ENCODE measurements at regions not wholly inside any gene's neighbourhood (a gene's known extent, or its start where the extent isn't known, plus 50 kb on each side); places are given as distances from the start of the nearest gene placed in this dataset.

GRCh38 chr22:47398921-47399790, 636.7 kb downstream of the TBC1D22A start:
- DNase-seq (ENCODE audit: low read depth, low spot score) (no peak), ATAC-seq (no peak)
- in situ Hi-C loops (cut with HindIII; ENCODE audit: low pct_unique_long_range_greater_than_20kb, low sequenced_read_pairs): no loop called here
- ChIA-PET CTCF (no interaction called here), POLR2A (no interaction called here)
- TF ChIP-seq POLR2AphosphoS5 (IDR thresholded peaks at IDR 0.05; ENCODE audit: low read depth, low read length): no peak
- no peak for TF ChIP-seq CTCF (IDR thresholded peaks at IDR 0.05)
- TF ChIP-seq SIN3A (IDR thresholded peaks at IDR 0.05; ENCODE audit: borderline replicate concordance, insufficient read depth, low read depth, low read length): no peak
- no peak for TF ChIP-seq TCF7L2 (IDR thresholded peaks at IDR 0.05; ENCODE audit: low read depth, low read length)
- no peak for TF ChIP-seq REST (IDR thresholded peaks at IDR 0.05; ENCODE audit: insufficient read depth in 1 of 2, low read depth in 2 of 2, low read length in 1 of 2)
- intact Hi-C loops (cut with micrococcal nuclease; ENCODE audit: unreplicated experiment): no loop called here
- Histone ChIP-seq H3K27ac (ENCODE audit: low read length) (no peak overlapping the region), H3K9me3 (ENCODE audit: control insufficient read depth, insufficient read depth, low read depth, low read length) (no peaks in the 10 kb centered on the region), H3K4me3 (ENCODE audit: low read depth in 2 of 2, low read length in 2 of 2) (no peak overlapping the region), H3K4me1 (ENCODE audit: control insufficient read depth, insufficient read depth, low read length) (no peaks in the 10 kb centered on the region), H3K27me3 (ENCODE audit: control insufficient read depth, insufficient read depth, low read length) (no peaks in the 10 kb centered on the region), H3K36me3 (ENCODE audit: control insufficient read depth, insufficient read depth, low read length) (no peaks in the 10 kb centered on the region)
- BruUV-seq (replicated peaks): no TSS peak

GRCh38 chr22:47398491-47398890, 636.0 kb downstream of the TBC1D22A start:
- no peak for DNase-seq (ENCODE audit: low read depth, low spot score)
- in situ Hi-C loops (cut with HindIII; ENCODE audit: low pct_unique_long_range_greater_than_20kb, low sequenced_read_pairs): no loop called here
- no TSS peak for BruUV-seq (replicated peaks)

More at GRCh38 chr22:47398491-47398890, 636.0 kb downstream of the TBC1D22A start:
- ChIA-PET POLR2A (no interaction called here), CTCF (no interaction called here)
- Histone ChIP-seq H3K27me3 (ENCODE audit: control insufficient read depth, insufficient read depth, low read length) (no peaks in the 10 kb centered on the region), H3K9me3 (ENCODE audit: control insufficient read depth, insufficient read depth, low read depth, low read length) (no peaks in the 10 kb centered on the region), H3K36me3 (ENCODE audit: control insufficient read depth, insufficient read depth, low read length) (no peaks in the 10 kb centered on the region), H3K27ac (ENCODE audit: low read length) (no peak overlapping the region), H3K4me1 (ENCODE audit: control insufficient read depth, insufficient read depth, low read length) (no peaks in the 10 kb centered on the region), H3K4me3 (ENCODE audit: low read depth in 2 of 2, low read length in 2 of 2) (no peak overlapping the region)
- intact Hi-C loops (cut with micrococcal nuclease; ENCODE audit: unreplicated experiment): no loop called here
- ATAC-seq: no peak
- TF ChIP-seq POLR2AphosphoS5 (IDR thresholded peaks at IDR 0.05; ENCODE audit: low read depth, low read length): no peak
- TF ChIP-seq CTCF (IDR thresholded peaks at IDR 0.05): no peak
- TF ChIP-seq TCF7L2 (IDR thresholded peaks at IDR 0.05; ENCODE audit: low read depth, low read length): no peak
- TF ChIP-seq SIN3A (IDR thresholded peaks at IDR 0.05; ENCODE audit: borderline replicate concordance, insufficient read depth, low read depth, low read length): no peak
- no peak for TF ChIP-seq REST (IDR thresholded peaks at IDR 0.05; ENCODE audit: insufficient read depth in 1 of 2, low read depth in 2 of 2, low read length in 1 of 2)

All from Panc1 (cell line).